ENCODE measurements at regions not wholly inside any gene's neighbourhood (a gene's known extent, or its start where the extent isn't known, plus 50 kb on each side); places are given as distances from the start of the nearest gene placed in this dataset.
"Not testable (repeated sequence)": the region's sequence is repeated elsewhere in the genome, so short reads cannot be mapped to it uniquely, and the experiment has no call there.

DNA sequence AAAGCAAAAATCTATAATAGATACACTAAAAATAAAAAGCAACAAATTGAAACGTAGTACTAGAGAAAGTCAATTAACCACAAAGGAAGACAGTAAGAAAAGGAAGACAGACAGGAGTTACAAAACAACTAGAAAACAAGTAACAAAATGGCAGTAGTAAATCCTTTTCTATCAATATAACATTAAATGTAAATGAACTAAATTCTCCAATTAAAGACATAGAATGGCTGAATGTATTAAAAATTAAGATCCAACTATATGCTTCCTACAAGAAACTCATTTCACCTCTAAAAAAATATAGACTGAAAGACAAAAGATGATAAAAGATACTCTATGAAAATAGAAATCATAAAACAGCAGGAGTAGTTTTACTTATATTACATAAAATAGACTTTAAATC is 79.1 kb downstream of the CTH start:
- DNase-seq, result no peak

DNA sequence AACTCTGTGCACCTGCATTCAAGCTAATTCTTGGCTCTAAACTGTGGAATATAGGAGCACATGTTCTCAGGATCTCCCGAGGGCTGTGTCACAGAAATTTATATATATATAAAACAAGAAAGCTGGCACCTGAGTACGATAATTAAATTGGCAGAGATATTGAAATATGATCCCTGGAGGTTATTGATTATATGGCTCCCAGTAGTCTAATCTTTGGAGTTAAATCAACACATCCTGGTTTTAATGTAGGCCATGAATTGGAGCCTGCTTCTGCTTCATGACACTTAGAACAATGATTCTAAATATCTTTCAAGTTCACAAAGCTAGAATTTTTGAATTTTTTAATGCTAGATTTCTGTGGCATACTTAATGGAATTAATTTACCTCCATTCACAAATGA is 84.3 kb downstream of the CTH start:
- no peak for DNase-seq

DNA sequence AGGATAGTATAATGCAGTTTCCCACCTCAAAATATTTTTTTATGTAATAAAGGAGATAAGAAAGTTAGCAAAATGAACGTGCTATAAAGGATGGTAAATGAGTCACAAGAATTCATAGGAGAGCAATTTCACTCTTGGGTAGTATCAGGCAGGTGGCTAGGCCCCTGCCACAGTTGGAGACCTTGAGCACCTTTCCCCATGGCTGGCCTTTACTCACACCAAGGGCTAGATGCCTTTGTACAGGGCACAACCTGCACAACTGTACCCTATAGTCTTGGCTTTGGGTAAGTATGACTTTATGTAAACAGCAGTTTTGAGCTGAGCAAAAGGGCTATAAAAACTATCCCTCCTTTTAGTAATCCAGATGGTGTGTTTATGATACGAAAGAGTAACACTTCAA is 85.1 kb downstream of the CTH start:
- DNase-seq, result no peak

DNA sequence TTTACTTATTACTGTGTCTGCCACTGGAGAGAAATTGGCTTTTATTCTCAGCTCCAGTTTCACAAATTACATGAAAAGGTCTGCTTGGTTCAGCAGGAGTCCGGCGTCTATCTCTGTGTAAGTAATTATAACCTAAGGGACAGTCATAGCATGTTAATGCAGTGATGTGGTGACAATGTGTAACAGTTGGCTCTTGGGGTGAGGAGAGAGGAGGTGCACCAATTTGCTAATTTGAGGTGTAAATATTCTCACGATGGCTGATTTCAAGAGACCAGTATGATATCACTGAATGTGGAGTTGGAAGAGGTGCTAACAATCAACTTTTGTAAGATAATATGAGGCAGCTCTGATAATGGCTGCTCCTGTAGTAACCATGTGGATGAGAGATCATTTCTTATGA is 86.1 kb downstream of the CTH start:
- no peak for DNase-seq

DNA sequence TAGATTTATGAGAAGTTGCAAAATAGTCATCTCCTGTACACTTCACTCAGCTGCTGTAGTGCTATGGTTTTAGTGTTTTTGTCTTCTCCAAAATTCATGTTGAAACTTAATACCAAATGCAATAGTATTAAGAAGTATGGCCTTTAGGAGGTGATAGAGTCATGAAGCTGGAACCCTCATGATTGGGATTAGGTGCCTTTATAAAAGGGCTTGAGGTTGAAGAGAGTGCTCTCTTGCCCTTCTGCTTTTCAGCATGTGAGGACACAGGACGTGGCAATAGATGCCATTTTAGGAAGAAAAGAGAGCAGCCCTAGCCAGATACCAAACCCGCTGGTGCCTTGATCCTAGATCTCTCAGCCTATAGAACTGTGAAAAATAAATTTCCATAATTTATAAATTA is 87.6 kb downstream of the CTH start:
- DNase-seq, result no peak

DNA sequence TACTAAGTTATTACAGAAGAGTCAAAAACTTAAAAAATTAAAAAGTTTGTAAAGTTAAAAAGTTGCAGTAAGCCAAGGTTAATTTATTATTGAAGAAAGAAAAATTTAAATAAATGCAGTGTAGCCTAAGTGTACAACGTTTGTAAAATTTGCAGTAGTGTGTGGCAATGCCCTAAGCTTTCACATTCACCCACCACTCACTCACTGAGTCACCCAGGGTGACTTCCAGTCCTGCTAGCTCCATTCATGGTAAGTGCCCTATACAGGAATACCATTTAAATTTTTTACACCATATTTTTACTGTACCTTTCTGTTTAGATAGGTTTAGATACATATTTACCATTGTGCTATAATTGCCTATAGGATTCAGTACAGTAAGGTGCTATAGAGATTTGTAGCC is 88.6 kb downstream of the CTH start:
- no peak for DNase-seq

DNA sequence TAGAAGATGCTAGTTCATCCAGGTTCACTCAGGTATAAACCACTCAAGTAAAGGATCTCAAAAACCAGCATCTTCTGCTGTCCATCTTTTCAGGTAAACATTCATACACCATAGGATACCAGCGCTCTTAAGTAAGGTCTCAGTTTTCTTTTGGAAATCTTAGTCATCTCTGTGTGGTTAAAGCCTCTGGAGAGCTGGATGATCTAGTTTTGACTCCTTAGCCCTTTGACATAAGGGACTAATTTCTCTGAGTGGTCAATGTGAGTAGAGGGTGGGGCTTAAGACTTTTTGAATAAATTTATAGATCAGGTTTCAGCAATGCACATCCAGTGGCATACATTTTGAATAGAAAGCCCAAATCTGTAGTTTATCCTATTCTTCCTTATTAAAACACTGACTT is 92.3 kb downstream of the CTH start:
- peak in 1 of 2 experiments; percentile 30 for DNase-seq

DNA sequence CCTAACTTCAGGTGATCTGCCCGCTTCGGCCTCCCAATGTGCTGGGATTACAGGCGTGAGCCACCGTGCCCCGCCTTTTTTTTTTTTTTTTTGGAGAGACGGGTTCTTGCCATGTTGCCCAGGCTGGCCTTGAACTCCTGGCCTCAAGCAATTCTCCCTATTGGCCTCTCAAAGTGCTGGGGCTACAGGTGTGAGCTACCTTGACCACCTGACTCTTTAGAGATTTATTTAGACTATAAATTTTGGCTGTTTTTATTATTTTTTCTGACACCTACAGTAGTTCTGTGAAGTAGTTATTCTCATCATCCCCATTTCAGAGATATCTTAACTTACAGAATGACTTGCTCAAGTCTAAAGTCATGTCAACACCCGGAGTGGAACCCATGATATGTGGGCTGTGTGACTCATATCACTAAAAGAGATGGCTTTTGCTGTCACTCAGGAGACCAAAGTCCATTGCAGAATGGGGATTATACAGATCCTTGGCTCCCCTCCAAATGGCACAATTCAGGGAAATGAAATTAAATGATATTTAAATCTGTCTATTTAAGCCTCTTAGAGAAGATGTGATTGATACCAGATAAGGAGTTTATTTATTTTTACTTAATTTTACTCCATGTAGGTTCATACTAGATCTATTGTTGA is 93.2 kb downstream of the CTH start:
- peak; percentile 65 to 82 for DNase-seq

DNA sequence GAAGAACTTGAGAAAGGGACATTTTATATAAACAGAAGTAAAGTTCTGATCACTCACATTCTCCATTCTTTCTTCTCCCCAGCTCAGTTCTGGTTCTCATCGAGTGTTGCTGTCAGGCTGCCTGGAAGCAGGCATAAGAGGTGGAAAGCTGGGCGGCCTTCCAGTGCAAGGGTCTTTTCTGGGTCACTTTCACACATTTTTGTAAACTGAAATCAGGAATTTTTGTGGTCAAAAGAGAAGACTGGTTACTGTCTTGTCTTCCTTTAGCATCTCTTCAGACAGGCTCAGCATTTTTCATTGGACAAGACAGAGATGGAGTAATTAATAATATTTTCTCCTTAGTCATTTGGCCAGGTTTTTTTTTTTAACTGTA is 93.7 kb downstream of the CTH start:
- no peak for DNase-seq

DNA sequence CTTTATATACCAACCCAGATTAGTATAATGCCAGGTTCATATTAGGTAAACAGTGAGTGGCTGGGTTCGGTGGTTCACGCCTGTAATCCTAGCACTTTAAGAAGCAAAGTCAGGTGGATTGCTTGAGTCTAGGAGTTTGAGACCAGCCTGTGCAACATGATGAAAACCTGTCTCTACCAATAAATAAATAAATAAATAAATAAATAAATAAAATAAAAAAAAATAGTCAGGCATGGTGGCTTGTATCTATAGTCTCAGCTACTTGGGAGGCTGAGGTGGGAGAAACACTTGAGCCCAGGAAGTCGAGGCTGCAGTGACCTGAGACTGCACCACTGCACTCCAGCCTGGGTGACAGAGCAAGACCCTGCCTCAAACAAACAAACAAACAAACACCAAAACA is 96.9 kb downstream of the CTH start:
- not testable (repeated sequence) for DNase-seq

DNA sequence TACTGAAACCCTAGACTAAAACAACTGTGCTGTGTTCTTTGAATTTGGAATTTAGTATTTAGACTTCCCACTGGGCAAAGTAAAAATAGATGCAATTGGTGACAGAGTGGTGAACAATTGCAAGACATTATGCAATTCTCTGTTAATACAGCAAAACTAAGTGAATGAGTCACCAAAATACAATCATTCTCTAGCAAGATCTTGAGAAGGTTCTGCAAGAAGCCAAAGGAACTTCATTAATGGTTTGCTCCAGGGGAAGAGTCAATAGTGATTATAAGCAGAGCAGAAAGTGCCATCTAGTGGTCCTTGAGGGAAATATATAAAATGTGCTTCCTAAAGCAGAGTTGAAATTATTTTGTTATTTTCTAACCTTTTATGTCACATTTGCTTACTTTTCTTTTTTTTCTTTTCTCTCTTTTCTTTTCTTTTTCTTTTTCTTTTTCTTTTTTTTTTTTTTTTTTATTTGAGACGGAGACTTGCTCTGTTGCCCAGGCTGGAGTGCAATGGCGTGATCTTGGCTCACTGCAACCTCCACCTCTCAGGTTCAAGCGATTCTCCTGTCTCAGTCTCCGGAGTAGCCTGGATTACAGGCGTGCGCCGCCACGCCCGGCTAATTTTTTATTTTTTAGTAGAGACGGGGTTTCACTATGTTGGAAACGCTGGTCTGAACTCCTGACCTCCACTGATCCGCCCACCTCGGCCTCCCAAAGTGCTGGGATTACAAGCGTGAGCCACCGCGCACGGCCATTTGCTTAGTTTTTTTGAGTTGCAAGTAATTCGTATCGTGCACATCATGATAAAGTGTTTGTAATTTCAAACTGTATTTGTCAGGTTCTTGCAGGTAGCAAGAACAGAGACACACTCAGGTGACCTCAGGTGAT is 99.2 kb downstream of the CTH start:
- DNase-seq, result peak; percentile 35 to 75

DNA sequence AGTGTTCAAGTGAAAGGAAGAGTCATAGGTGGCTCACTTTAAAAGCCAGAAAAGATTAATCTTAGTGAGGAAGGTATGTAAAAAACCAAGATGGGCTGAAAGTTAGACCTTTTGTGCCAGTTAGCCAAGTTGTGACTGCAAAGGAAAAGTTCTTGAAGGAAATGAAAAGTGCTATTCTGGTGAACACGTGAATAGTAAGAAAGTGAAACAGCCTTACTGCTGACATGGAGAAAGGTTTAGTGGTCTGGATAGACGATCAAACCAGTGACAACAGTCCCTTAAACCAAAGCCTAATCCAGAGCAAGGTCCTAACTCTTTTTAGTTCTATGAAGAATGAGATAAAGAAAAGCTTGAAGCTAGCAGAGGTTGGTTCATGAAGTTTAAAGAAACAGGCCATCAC is 106.4 kb downstream of the CTH start:
- DNase-seq, result no peak

DNA sequence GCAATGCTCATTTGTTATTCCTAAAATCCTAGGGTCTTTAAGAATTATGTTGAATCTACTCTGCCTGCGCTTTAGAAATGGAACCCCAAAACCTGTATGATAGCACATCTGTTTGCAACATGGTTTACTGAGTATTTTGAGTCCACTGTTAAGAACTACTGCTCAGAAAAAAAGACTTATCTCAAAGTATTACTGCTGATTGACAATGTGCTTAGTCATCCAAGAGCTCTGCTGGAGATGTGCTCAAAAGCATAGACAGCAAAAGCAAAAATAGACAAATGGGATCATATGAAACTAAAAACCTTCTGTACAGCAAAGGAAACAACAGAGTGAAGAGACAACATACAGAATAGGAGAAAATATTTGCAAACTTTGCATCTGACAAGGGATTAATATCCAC is 107.0 kb downstream of the CTH start:
- DNase-seq, result no peak

DNA sequence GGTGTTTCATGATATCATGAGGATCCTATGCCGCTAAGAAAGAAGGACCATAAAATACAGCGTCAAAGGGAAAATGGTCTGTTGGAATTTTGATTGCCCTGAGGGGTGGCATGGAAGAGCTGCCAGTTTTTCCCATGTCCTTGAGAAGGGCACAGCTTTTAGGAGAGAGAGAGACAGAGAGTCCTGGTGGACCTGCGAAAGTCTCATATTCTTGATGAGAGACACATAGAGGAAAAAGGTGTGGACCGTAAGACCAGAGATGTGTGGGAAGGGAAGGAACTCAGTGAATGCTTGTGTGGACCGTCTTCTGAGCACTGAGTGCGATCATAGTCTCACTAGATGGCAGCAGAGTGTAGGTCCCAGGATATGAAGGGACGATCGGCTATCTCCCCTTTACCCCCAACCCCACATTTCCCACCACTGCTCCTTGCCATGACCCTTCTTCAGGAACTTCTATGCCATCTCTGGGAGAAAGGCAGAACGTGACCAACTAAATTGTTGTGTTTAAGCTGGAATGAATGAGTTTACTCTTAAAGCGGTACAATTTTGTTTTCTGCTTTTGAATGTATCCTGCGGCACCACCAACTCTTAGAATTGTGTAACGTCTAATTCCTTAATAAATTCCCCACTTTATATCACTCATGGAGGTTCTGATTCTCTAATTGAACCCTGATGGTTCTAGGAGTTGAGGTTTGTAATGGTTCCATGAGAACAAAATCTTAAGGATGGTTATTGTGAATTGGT is 117.7 kb downstream of the CTH start:
- peak; percentile 33 to 55 for DNase-seq

DNA sequence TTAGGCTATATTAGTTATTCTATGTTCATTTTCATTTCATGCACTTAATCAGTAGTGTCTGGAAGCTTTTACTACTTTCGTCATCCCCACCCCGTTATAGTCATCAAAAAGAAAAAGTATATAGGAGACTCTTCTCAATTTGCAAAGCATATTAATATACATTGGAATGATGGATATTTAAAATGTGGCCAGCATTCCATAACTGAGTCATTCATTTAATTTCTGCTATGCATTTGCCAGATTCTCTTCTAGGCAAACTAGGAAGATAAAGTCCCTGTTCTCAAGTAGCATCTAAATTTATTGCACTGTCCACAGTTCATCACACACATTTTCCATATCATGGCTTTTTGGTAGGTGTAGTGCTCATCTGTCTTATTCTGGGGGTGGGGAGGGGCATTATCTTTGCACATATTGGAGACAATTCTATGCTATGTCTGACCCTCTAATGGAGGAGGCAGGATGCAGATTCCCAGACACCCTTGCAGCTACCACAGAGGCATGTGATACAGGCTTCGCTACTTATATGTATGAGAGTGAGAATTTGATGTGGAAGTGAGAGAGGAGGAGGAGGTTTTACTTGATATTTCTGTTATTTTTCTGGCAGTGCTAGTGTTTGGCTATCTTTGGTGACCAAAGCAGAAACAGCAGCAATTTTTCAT is 125.8 kb downstream of the CTH start:
- no peak for DNase-seq

DNA sequence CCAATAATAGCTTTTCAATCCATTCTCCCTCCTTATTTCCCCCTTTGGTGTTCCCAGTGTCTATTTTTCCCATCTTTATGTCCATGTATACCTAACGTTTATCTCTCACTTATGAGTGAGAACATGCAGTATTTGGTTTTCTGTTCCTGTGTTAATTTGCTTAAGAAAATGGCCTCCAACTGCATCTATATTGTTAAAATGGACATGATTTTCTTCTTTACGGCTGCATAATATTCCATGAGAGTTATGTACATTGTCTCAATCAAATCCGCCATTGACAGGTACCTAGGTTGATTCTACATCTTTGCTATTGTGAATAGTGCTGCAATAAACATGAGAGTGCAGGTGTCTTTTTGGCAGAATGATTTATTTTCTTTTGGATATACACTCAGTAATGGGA is 126.7 kb downstream of the CTH start:
- no peak for DNase-seq

DNA sequence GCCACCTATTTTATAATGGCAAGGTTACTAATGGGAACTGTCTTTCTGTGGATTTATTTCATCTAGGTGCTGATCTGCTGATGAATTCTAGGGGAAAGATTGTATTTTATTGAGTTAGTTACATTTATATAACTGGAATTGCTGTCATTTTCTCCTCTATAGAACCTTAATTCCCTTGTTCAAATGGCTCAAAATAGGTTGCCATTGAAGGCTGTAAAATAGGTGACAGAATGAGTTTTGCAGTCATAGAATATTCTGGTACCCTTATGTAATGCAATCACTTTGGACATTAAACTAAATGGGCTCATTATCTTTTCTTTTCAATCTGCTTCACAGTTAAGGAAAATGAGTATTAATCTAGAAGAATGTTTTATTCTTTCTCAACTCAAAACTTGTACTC is 131.0 kb downstream of the CTH start:
- DNase-seq, result no peak

DNA sequence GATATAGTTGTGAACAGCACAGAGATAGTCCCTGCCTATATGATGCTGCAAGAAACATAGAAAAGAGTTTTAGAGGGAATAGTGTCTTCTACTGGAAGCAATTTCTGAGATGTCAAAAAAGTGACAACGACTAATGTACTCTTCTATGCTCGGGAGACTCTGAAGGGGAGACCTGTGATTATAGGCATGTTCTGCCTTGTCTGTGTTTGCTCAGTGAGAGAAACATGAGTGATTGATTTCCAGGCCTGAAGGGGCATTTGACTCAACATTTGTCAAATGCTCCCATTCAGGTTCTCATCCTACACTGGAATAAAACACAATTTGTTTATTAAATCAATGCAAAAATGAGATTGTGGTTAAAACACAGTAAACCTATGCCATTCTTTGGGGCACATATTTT is 131.8 kb downstream of the CTH start:
- DNase-seq, result no peak

DNA sequence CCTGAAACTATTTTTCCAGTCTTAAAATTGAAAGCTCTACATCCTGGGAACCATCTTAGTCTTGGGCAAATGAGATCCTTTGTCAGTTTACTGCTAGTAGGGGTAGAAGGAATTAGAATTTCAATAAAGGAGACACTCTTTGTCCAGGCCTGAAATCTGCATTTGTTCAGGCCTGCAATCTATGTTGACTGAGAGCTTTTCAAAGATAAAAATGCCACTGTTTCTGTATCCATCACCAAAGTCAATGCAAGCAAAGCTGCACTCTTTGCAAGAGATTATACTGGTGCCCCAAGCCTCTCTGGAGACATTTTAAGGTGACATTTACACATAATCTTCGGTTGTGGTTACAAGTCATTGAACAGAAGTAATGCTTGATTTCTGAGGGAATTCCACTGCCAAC is 135.7 kb downstream of the CTH start:
- no peak for DNase-seq

DNA sequence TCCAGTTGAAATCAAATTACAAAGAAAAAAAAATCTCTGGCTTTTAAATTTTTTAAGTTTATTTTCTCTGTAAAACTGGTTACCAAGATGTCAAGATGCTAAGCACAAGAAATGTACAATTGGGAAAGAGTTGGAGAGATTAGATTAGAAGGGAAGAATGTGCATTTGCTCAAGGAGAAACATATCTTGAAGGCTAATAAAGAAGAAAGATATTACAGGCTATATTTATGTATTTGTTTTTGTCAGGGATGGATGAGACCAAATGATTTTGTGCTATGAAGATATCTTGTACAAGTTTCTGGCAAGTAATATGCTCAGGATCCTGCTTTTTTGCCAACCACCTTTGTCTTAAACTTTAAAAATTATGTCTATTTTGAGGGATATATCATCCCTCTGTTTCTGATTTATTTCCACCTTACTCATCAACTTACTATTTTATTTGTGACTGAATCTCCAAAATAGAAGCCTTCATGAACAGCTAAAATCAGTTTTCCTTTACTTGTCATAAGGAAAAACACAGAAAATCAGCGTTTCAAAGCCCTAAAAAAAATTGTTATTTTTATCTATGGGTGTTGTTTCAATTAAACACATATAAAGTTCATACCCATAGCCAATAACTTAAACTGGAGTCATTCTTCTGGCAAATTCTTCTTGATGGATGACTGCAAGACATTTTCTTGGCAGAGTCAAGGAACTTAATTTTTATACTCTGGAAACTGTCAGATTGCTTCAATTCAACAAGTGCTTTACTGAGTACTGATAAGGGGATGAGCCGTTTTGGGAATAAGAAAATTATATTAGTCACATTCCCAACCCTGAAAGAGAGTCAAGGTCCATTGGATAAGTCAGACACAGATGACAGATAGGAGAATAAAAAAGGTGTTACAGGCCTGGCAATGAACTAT is 141.8 kb downstream of the CTH start:
- DNase-seq, result no peak

DNA sequence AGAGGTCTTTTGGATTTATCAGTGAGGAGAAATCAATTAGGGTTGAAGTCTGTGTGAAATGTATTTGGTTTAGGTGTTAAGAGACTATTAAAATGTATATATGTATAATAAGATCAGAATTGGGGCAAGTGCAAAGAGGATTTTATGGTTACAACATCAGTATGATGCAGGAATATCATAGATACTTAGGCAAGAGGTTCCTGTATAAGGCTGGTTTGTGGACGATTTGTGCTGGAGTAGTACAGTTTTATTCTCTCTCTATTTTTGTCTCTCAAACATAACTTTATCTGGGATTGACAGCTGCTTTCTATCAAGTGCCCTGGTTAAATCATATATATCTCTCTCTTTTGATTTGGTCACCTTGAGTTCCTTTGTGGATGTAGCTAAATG is 142.5 kb downstream of the CTH start:
- DNase-seq, result no peak

DNA sequence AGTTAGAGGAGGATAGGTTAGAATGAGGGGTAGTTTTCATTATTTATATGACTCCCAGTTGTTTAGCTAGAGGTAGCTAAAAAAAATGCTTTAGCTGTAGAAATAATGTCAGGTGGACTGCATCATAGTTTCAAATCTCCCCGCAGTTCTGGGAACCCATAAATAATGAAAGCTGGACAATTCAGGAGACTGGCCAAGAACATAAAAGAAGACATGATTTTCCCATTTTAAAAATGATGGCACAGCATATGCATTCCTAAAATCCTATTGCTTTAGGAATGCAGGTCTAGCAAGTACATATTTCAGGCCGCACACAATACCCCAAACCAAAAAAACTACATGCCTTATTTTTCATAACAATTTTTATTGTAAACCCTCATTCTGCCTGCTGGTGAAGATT is 143.3 kb downstream of the CTH start:
- no peak for DNase-seq
